ENCODE measurements at regions not wholly inside any gene's neighbourhood (a gene's known extent, or its start where the extent isn't known, plus 50 kb on each side); places are given as distances from the start of the nearest gene placed in this dataset.

DNA sequence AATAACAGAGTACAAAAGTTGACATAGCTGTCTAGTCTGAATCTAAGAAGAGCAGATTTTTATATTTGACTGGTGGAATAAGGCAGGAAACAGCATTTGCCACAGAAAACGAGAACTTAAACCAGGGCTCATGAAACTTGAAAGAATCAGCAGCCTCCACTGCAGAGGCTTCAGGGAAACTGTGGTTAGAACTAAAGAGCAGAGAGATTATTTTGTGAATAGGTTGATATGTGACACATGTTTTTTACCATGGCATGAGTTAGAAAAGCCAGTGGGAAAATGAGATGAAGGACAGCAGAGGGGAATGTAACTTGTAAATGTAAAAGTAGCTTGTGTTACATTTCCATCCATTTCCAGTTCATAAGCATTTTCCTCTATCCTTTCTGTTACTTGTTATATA lies 63.7 kb upstream of the CAMK2D start:
- TF ChIP-seq CTCF (IDR thresholded peaks at IDR 0.05) (no peak), EP300 (IDR thresholded peaks at IDR 0.05; ENCODE audit: low read depth) (no peak), POLR2A (IDR thresholded peaks at IDR 0.05) (no peak), POLR2AphosphoS5 (IDR thresholded peaks at IDR 0.05) (no peak)

All from transverse colon (tissue), 4 donors.